Breast epithelium (tissue), 4 donors: ENCODE measurements at regions not wholly inside any gene's neighbourhood (a gene's known extent, or its start where the extent isn't known, plus 50 kb on each side); places are given as distances from the start of the nearest gene placed in this dataset.
A peak's percentile ranks its signal among the peaks of the same experiment; 100 is the strongest.

Source experiments
- DNase-seq, 2 donors: peaks; one replicate each; pipeline ENCODE4 v3.0.0-alpha.2; 2019; ENCODE audit warnings: low spot score in 2 of 2
- H3K27ac ChIP-seq, 2 donors: fragments of 200-600 bp; sonication (generic) in 1 of 2; one replicate each; pipeline ENCODE4 v1.5.1; 2016 to 2019; ENCODE audit warnings: mild to moderate bottlenecking in 1 of 2
- H3K27me3 ChIP-seq, 2 donors: fragments of 200-600 bp; sonication (generic) in 1 of 2; one replicate each; pipeline versions ENCODE4 v1.5.1 to v1.6.0; 2017 to 2019; ENCODE audit warnings: control low read depth in 1 of 2, mild to moderate bottlenecking in 1 of 2
- H3K36me3 ChIP-seq: fragments of 200-600 bp; one replicate; pipeline ENCODE4 v1.5.1; 2019
- H3K4me1 ChIP-seq, 2 donors: fragments of 200-600 bp; sonication (generic); one replicate each; pipeline ENCODE4 v1.5.1; 2016 to 2019; ENCODE audit warnings: control low read depth in 1 of 2
- H3K4me3 ChIP-seq, 3 donors: fragments of 200-600 bp; sonication (generic); 1 replicate in 2 of 3; 2 replicates in 1 of 3; pipeline ENCODE4 v1.5.1; 2016 to 2019; ENCODE audit warnings: mild to moderate bottlenecking in 3 of 3, moderate library complexity in 2 of 3
- H3K9me3 ChIP-seq, 2 donors: fragments of 200-600 bp; sonication (generic) in 1 of 2; one replicate each; pipeline ENCODE4 v1.5.1; 2016 to 2019; ENCODE audit warnings: control low read depth in 1 of 2
- CTCF ChIP-seq, 3 donors: fragments of 450-650 bp; IDR thresholded peaks; one replicate each; pipeline ENCODE4 v1.5.1; 2016 to 2017; ENCODE audit warnings: antibody characterized with exemption in 3 of 3, mild to moderate bottlenecking in 3 of 3, moderate library complexity in 3 of 3
- POLR2A ChIP-seq: fragments of 450-650 bp; IDR thresholded peaks from one replicate; pipeline ENCODE4 v1.6.1; 2016; ENCODE audit warnings: antibody characterized with exemption, mild to moderate bottlenecking, moderate library complexity
- POLR2AphosphoS5 ChIP-seq, 3 donors: sonication (generic); formaldehyde crosslinking; IDR thresholded peaks; one replicate each; pipeline ENCODE4 v1.6.1; 2017; ENCODE audit warnings: antibody characterized with exemption in 3 of 3
- intact Hi-C: fragments of 100-400 bp; cut with DNase I; formaldehyde crosslinking; loops from one replicate; pipeline ENCODE4 v1.15.1; 2023; ENCODE audit warnings: low total_unique reads

GRCh38 chr13:33340631-33341030, 55.1 kb upstream of the STARD13 start:
- no peak for DNase-seq
- intact Hi-C loops = no loop called here
- Histone ChIP-seq H3K4me1 (no peaks in the 10 kb centered on the region), H3K4me3 (no peak overlapping the region), H3K27ac (no peak overlapping the region), H3K9me3 (no peaks in the 10 kb centered on the region), H3K36me3 (no peaks in the 10 kb centered on the region), H3K27me3 (no peaks in the 10 kb centered on the region)
- no peak for TF ChIP-seq POLR2AphosphoS5 (IDR thresholded peaks at IDR 0.05)
- no peak for TF ChIP-seq POLR2A
- TF ChIP-seq CTCF (IDR thresholded peaks at IDR 0.05) = no peak

- intact Hi-C loops = no loop called here
- no peaks in the 10 kb centered on the region for H3K36me3 ChIP-seq
- no peaks in the 10 kb centered on the region for H3K4me1 ChIP-seq
These were observed 56.4 kb upstream of the STARD13 start for GRCh38 chr13:33341861-33342452.

GRCh38 chr13:33345842-33346241, 60.3 kb upstream of the STARD13 start:
- TF ChIP-seq POLR2A (no peak), POLR2AphosphoS5 (IDR thresholded peaks at IDR 0.05) (no peak), CTCF (IDR thresholded peaks at IDR 0.05) (no peak)
- intact Hi-C loops = no loop called here
- H3K4me3 ChIP-seq = no peak overlapping the region
- H3K27me3 ChIP-seq = no peaks in the 10 kb centered on the region
- no peaks in the 10 kb centered on the region for H3K9me3 ChIP-seq
- H3K27ac ChIP-seq = no peak overlapping the region
- no peak for DNase-seq
- H3K36me3 ChIP-seq = no peaks in the 10 kb centered on the region
- H3K4me1 ChIP-seq = no peaks in the 10 kb centered on the region

More at GRCh38 chr13:33341861-33342452, 56.4 kb upstream of the STARD13 start:
- H3K27me3 ChIP-seq = no peaks in the 10 kb centered on the region
- TF ChIP-seq POLR2A (no peak), CTCF (IDR thresholded peaks at IDR 0.05) (no peak), POLR2AphosphoS5 (IDR thresholded peaks at IDR 0.05) (no peak)
- H3K9me3 ChIP-seq = no peaks in the 10 kb centered on the region
- no peak overlapping the region for H3K27ac ChIP-seq
- H3K4me3 ChIP-seq = no peak overlapping the region
- DNase-seq = no peak

- H3K27me3 ChIP-seq = no peaks in the 10 kb centered on the region
- no peaks in the 10 kb centered on the region for H3K9me3 ChIP-seq
- peak overlapping the region in 1 of 3 donors; percentile 95 for H3K4me3 ChIP-seq
- no peak for DNase-seq
- peak overlapping the region in 1 of 2 donors; percentile 9 for H3K27ac ChIP-seq
- intact Hi-C loops = no loop called here
- no peaks in the 10 kb centered on the region for H3K4me1 ChIP-seq
- no peaks in the 10 kb centered on the region for H3K36me3 ChIP-seq
- no peak for TF ChIP-seq CTCF (IDR thresholded peaks at IDR 0.05)
These were observed 62.3 kb upstream of the STARD13 start for GRCh38 chr13:33347861-33348260.

GRCh38 chr13:33348366-33348765, 62.8 kb upstream of the STARD13 start:
- Histone ChIP-seq H3K4me1 (no peaks in the 10 kb centered on the region), H3K4me3 (peak overlapping the region in 1 of 3 donors; percentile 95), H3K27ac (no peak overlapping the region), H3K36me3 (no peaks in the 10 kb centered on the region), H3K9me3 (no peaks in the 10 kb centered on the region), H3K27me3 (no peaks in the 10 kb centered on the region)
- TF ChIP-seq POLR2AphosphoS5 (IDR thresholded peaks at IDR 0.05) (no peak), CTCF (IDR thresholded peaks at IDR 0.05) (no peak), POLR2A (no peak)
- no peak for DNase-seq
- intact Hi-C loops = no loop called here
